ENCODE measurements at regions not wholly inside any gene's neighbourhood (a gene's known extent, or its start where the extent isn't known, plus 50 kb on each side); places are given as distances from the start of the nearest gene placed in this dataset.

DNA sequence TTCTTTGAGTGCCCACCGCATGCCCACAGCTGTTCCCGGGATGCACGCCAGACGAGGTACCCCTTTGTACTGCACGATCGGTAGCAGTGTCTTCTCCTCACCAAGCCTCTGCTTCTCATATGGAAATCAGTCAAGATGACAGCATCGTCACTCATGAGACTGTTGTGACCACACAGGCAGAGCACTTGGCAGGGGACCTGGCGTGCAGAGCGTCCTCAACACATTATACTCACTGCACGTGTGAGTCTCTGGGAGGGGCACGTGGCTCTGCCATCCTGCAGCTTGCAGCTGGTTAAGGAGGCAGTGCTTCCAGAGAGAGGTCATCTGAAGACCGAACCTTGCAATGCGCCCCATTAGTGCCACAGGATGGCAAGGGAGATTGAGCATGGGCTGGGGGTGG is 266.8 kb downstream of the NPHP4 start:
- no peak for TF ChIP-seq POLR2AphosphoS5 (IDR thresholded peaks at IDR 0.05)
- TF ChIP-seq, protein P1, sequence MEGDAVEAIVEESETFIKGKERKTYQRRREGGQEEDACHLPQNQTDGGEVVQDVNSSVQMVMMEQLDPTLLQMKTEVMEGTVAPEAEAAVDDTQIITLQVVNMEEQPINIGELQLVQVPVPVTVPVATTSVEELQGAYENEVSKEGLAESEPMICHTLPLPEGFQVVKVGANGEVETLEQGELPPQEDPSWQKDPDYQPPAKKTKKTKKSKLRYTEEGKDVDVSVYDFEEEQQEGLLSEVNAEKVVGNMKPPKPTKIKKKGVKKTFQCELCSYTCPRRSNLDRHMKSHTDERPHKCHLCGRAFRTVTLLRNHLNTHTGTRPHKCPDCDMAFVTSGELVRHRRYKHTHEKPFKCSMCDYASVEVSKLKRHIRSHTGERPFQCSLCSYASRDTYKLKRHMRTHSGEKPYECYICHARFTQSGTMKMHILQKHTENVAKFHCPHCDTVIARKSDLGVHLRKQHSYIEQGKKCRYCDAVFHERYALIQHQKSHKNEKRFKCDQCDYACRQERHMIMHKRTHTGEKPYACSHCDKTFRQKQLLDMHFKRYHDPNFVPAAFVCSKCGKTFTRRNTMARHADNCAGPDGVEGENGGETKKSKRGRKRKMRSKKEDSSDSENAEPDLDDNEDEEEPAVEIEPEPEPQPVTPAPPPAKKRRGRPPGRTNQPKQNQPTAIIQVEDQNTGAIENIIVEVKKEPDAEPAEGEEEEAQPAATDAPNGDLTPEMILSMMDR (IDR thresholded peaks at IDR 0.05): no peak

Measured in breast epithelium (tissue), 3 donors.